GM13976 (cell line): ENCODE measurements at regions not wholly inside any gene's neighbourhood (a gene's known extent, or its start where the extent isn't known, plus 50 kb on each side); places are given as distances from the start of the nearest gene placed in this dataset.

Experiments used
- DNase-seq: peaks from one replicate; pipeline ENCODE4 v3.0.0; 2012; ENCODE audit warnings: low spot score
- in situ Hi-C: fragments of 300-500 bp; cut with MboI; formaldehyde crosslinking; loops from one replicate; pipeline ENCODE4 v1.12.0; 2022; ENCODE audit warnings: low sequenced_read_pairs, mixed read lengths, inconsistent platforms; ENCODE audit not compliant: unreplicated experiment
- TF ChIP-seq, protein P1 (sequence below): IDR thresholded peaks from 2 replicates; pipeline ENCODE4 v1.5.1; 2012; ENCODE audit warnings: borderline replicate concordance, mild to moderate bottlenecking; ENCODE audit not compliant: insufficient read depth; ENCODE audit errors: extremely low read depth, missing control alignments, control extremely low read depth

GRCh38 chr6:160917572-160917971 lies 74.0 kb upstream of the MAP3K4 start:
- in situ Hi-C loops: no loop called here
- no peak for DNase-seq
- TF ChIP-seq, protein P1, sequence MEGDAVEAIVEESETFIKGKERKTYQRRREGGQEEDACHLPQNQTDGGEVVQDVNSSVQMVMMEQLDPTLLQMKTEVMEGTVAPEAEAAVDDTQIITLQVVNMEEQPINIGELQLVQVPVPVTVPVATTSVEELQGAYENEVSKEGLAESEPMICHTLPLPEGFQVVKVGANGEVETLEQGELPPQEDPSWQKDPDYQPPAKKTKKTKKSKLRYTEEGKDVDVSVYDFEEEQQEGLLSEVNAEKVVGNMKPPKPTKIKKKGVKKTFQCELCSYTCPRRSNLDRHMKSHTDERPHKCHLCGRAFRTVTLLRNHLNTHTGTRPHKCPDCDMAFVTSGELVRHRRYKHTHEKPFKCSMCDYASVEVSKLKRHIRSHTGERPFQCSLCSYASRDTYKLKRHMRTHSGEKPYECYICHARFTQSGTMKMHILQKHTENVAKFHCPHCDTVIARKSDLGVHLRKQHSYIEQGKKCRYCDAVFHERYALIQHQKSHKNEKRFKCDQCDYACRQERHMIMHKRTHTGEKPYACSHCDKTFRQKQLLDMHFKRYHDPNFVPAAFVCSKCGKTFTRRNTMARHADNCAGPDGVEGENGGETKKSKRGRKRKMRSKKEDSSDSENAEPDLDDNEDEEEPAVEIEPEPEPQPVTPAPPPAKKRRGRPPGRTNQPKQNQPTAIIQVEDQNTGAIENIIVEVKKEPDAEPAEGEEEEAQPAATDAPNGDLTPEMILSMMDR: no peak

DNA sequence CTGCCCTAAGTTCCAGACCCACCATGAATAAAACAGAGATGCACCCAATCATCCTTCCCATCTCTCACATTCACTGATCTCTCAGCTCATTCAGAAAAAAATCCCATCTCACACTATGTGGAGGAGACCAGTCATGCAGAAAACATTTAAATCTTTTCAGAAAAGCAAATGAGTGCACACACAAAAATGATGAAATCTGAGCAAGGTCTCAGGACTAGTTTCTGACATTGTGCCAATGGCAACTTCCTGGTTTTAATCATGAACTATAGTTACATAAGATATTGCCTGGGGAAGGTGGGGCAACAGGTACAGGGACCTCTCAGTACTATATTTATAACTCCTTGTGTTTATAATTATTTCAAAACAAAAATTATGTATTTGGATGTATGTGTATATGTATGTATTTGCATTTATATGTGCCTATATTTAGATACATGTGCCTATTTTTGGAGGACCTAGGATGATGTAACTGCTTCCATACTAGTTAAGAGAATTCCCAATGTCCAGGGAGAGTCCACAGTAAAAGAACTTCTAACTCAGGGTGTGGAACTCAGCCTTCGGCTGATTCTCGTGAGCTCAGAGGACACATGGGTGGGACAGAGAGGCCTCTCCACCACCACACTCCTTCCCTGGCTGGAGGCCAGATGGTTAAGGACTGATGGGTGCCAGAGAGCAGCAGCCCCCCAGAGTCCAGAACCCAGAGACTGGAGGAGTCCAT lies 71.7 kb upstream of the MAP3K4 start:
- in situ Hi-C loops: no loop called here
- TF ChIP-seq, protein P1: no peak
- DNase-seq: no peak

GRCh38 chr6:160921095-160921494 lies 70.5 kb upstream of the MAP3K4 start:
- no peak for DNase-seq
- in situ Hi-C loops: no loop called here

DNA sequence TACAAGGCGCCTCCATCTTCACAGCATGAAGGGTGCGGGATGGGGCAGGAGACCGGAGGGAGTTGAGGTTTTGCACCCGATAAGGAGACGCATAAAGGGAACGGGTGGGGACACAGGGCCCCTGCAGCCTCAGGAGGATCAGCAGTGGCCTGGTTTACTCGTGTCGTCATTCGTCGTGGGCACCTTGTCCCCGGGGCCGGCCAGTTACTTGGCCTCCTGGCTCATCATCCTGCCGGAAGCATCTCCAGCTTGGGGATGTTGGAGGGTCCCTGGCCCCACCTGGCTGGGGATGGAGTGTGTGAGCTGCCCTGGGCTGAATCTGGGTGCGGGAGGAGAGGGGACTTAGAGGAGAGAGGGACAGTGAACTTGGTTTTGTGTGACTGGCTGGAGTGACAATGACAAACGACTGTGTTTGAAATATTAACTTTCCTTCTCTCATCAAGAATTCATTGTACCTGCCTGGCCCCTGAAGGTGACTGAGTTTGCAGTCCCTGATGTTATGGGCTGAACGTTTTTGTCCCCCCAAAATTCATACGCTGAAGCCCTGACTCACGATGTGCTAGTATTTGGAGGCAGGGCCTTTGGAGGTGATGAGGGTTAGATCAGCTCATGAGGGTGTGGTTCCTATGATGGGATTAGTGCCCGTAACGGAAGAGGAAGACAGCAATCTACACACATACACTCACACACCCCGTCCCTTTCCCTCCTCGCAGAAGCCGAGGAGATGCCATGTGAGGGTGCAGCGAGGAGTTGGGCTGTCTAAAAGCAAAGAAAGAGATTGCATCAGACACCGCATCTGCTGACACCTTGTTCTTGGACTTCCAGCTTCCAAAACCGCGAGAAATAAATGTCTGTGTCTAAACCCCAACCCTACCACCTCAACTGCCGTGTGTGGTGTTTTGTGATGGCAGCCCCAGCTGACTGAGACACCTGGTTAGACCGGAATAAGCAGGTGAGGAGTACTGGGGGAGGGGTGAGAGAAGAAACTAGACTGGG lies 65.0 kb upstream of the MAP3K4 start:
- TF ChIP-seq, protein P1: no peak
- in situ Hi-C loops: no loop called here
- no peak for DNase-seq

More at GRCh38 chr6:160921095-160921494, 70.5 kb upstream of the MAP3K4 start:
- TF ChIP-seq, protein P1: no peak

GRCh38 chr6:160927416-160927815 lies 64.2 kb upstream of the MAP3K4 start:
- in situ Hi-C loops: no loop called here
- TF ChIP-seq, protein P1: no peak
- no peak for DNase-seq

DNA sequence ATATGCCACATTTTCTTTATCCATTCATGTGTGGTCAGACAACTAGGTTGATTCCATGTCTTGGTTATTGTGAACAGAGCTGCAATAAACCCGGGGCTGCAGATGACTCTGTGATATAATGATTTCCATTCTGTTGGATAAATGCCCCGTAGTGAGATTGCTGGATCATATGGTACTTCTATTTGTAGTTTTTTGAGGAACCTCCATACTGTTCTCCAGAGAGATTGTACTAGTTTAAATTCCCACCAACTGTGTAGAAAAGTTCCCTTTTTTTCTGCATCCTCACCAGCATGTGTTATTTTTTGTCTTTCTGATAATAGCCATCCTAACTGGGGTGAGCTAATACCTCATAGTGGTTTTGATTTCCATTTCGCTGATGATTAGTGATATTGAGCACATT lies 62.2 kb upstream of the MAP3K4 start:
- in situ Hi-C loops: no loop called here

More for the DNA sequence above, 62.2 kb upstream of the MAP3K4 start:
- TF ChIP-seq, protein P1: no peak
- no peak for DNase-seq
